ENCODE measurements at regions not wholly inside any gene's neighbourhood (a gene's known extent, or its start where the extent isn't known, plus 50 kb on each side); places are given as distances from the start of the nearest gene placed in this dataset.

GRCh38 chr10:10788761-10789160, 228.9 kb upstream of the CELF2 start:
- TF ChIP-seq CTCF (conservative IDR thresholded peaks at IDR 0.05; ENCODE audit: low read depth, low read length): no peak
- no peak overlapping the region for H3K4me3 ChIP-seq (ENCODE audit: low read depth, low read length)
- DNase-seq (ENCODE audit: low read depth): no peak

- H3K4me3 ChIP-seq (ENCODE audit: low read depth, low read length): no peak overlapping the region
- no peak for TF ChIP-seq CTCF (conservative IDR thresholded peaks at IDR 0.05; ENCODE audit: low read depth, low read length)
- no peak for DNase-seq (ENCODE audit: low read depth)
Observed at GRCh38 chr10:10791869-10792268, 225.8 kb upstream of the CELF2 start.

- peak; percentile 90 for DNase-seq (ENCODE audit: low read depth)
- TF ChIP-seq CTCF (conservative IDR thresholded peaks at IDR 0.05; ENCODE audit: low read depth, low read length): no peak
- no peak overlapping the region for H3K4me3 ChIP-seq (ENCODE audit: low read depth, low read length)
Observed at GRCh38 chr10:10792681-10793080, 225.0 kb upstream of the CELF2 start.

GRCh38 chr10:10794046-10794445, 223.6 kb upstream of the CELF2 start:
- TF ChIP-seq CTCF (conservative IDR thresholded peaks at IDR 0.05; ENCODE audit: low read depth, low read length): no peak
- no peak overlapping the region for H3K4me3 ChIP-seq (ENCODE audit: low read depth, low read length)
- no peak for DNase-seq (ENCODE audit: low read depth)

- peak; percentile 97 for DNase-seq (ENCODE audit: low read depth)
- no peak overlapping the region for H3K4me3 ChIP-seq (ENCODE audit: low read depth, low read length)
- no peak for TF ChIP-seq CTCF (conservative IDR thresholded peaks at IDR 0.05; ENCODE audit: low read depth, low read length)
Observed at GRCh38 chr10:10794791-10795191, 222.9 kb upstream of the CELF2 start.

GRCh38 chr10:10796061-10796773, 221.5 kb upstream of the CELF2 start:
- peak; percentile 77 for DNase-seq (ENCODE audit: low read depth)
- H3K4me3 ChIP-seq (ENCODE audit: low read depth, low read length): no peak overlapping the region
- no peak for TF ChIP-seq CTCF (conservative IDR thresholded peaks at IDR 0.05; ENCODE audit: low read depth, low read length)

GRCh38 chr10:10796774-10797415, 220.8 kb upstream of the CELF2 start:
- peak; percentile 92 for DNase-seq (ENCODE audit: low read depth)

More at GRCh38 chr10:10796774-10797415, 220.8 kb upstream of the CELF2 start:
- no peak overlapping the region for H3K4me3 ChIP-seq (ENCODE audit: low read depth, low read length)
- no peak for TF ChIP-seq CTCF (conservative IDR thresholded peaks at IDR 0.05; ENCODE audit: low read depth, low read length)

Data from choroid plexus epithelial cell (primary cell).